22Rv1 (cell line): ENCODE measurements at regions not wholly inside any gene's neighbourhood (a gene's known extent, or its start where the extent isn't known, plus 50 kb on each side); places are given as distances from the start of the nearest gene placed in this dataset.

Experiments
- CTCF ChIP-seq: fragments of 450-650 bp; IDR thresholded peaks from 2 replicates; pipeline ENCODE4 v1.5.1; 2017; ENCODE audit warnings: mild to moderate bottlenecking
- ZFX ChIP-seq: fragments of 450-650 bp; IDR thresholded peaks from 2 replicates; pipeline ENCODE4 v1.6.1; 2017; ENCODE audit warnings: antibody characterized with exemption, borderline replicate concordance

GRCh38 chr14:95389471-95390011, 69.8 kb upstream of the CLMN start:
- TF ChIP-seq CTCF (no peak), ZFX (no peak)
